Stimulated activated effector memory CD8-positive, alpha-beta T cell treated with anti-CD3 and anti-CD28 coated beads, Interleukin-12 subunit alpha, Interleukin-12 subunit beta, amount 100 ng/mL, for 72 hours (primary cell): ENCODE measurements at regions not wholly inside any gene's neighbourhood (a gene's known extent, or its start where the extent isn't known, plus 50 kb on each side); places are given as distances from the start of the nearest gene placed in this dataset.

Experiments
- ATAC-seq: fragments of 150-1000 bp; cut with Tn5 transposase; 2 replicates; pipeline ENCODE4 v1.10.0; 2021
- DNase-seq, 2 donors: peaks; one replicate each; pipeline ENCODE4 v3.0.0; 2021 to 2022; ENCODE audit warnings: low spot score in 2 of 2
- H3K27ac Mint-ChIP-seq: one replicate; pipeline ENCODE4 v1.8.0; 2022; ENCODE audit warnings: mild to moderate bottlenecking, mixed read lengths
- H3K36me3 Mint-ChIP-seq: one replicate; pipeline ENCODE4 v1.8.0; 2022; ENCODE audit warnings: mild to moderate bottlenecking, mixed read lengths
- H3K4me1 Mint-ChIP-seq: one replicate; pipeline ENCODE4 v1.8.0; 2022; ENCODE audit warnings: mixed read lengths
- H3K4me3 Mint-ChIP-seq: one replicate; pipeline ENCODE4 v1.8.0; 2022; ENCODE audit warnings: mild to moderate bottlenecking, mixed read lengths
- H3K9me3 Mint-ChIP-seq: one replicate; pipeline ENCODE4 v1.8.0; 2022; ENCODE audit warnings: mixed read lengths

DNA sequence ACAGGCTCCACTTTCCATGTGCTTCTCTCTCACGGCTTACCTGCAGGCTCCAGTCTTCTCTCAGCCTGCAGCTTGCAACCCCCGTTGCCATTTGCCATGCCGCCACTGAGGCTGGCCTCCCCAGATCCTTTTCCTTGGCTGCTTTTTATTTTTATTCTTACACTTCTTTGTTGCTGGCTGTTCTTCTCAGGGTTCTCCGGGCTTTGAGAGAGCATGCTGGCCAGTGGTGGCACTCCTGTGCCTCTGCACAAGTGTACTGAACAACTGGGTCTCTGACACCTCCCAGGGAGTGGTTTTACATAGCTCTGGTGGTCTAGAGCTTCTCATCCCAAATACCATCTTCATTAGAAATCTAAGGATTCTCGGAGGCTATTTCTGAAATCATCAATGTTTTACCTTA lies 241.7 kb upstream of the MTNR1B start:
- peaks cover 6% of the 10 kb centered on the region for H3K9me3 Mint-ChIP-seq
- DNase-seq (no peak), ATAC-seq (no peak)
- no peaks in the 10 kb centered on the region for H3K36me3 Mint-ChIP-seq
- H3K4me1 Mint-ChIP-seq = no peaks in the 10 kb centered on the region
- H3K4me3 Mint-ChIP-seq = no peak overlapping the region
- no peak overlapping the region for H3K27ac Mint-ChIP-seq

DNA sequence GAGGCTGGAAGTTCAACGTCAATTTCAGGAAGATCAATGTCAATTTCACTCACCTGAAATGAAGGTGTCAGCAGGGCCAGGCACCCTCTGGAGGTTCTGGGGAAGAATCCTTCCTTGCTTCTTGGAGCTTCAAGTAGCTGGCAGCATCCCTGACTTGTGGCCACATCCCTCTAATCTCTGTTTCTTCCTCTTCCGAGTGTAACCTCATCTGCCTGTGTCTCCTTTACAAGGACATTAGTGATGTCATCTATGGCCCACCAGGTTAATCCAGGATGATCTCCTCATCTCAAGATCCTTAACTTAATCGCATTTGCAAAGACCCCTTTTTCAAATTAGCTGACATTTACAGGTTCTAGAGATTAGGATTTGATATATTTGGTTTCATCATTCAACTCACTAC lies 240.8 kb upstream of the MTNR1B start:
- Mint-ChIP-seq H3K27ac (no peak overlapping the region), H3K9me3 (peaks cover 3% of the 10 kb centered on the region), H3K4me1 (no peaks in the 10 kb centered on the region), H3K4me3 (no peak overlapping the region), H3K36me3 (no peaks in the 10 kb centered on the region)
- ATAC-seq (no peak), DNase-seq (no peak)

DNA sequence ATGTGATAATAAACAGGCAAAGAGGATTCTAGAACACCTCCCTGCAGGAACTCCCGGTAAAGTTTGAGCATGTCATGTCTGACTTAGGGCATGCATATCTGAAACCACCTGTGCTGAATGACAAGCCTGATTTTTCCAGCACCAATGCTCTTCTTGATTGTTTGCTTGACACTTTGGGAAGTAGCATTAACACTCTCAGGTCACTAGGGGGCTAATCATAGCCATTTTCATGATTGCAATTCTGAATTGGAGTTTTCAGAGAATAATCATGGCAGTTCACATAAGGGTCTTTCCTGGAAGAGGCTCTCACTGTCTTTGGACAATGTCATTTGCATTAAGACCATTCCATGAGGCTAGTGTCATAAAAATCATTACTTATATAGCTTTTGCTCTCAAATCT lies 234.4 kb upstream of the MTNR1B start:
- H3K27ac Mint-ChIP-seq = no peak overlapping the region
- no peaks in the 10 kb centered on the region for H3K4me1 Mint-ChIP-seq
- DNase-seq (no peak), ATAC-seq (no peak)
- no peak overlapping the region for H3K4me3 Mint-ChIP-seq
- H3K9me3 Mint-ChIP-seq = peaks cover 7% of the 10 kb centered on the region
- H3K36me3 Mint-ChIP-seq = no peaks in the 10 kb centered on the region

DNA sequence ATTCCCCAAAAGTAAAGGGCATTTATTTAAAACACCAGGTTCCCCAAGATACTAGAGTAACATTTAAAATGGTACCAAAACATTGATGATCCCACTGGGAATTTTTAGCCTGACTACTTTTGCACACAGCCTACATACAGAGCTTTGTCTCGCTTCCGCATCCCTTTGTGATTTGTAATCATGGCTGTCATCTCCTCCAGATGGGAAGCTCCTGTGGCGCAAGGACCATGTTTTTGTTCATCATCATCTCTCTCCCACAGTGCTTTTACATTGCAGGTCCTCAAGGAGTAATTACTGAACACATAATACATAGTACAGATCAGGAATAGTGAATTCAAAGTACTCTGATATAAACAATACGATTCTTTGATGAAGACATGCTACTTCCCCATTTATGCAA lies 231.2 kb upstream of the MTNR1B start:
- Mint-ChIP-seq H3K9me3 (peaks cover 4% of the 10 kb centered on the region), H3K4me1 (no peaks in the 10 kb centered on the region), H3K4me3 (no peak overlapping the region), H3K27ac (no peak overlapping the region), H3K36me3 (no peaks in the 10 kb centered on the region)
- ATAC-seq (no peak), DNase-seq (no peak)

DNA sequence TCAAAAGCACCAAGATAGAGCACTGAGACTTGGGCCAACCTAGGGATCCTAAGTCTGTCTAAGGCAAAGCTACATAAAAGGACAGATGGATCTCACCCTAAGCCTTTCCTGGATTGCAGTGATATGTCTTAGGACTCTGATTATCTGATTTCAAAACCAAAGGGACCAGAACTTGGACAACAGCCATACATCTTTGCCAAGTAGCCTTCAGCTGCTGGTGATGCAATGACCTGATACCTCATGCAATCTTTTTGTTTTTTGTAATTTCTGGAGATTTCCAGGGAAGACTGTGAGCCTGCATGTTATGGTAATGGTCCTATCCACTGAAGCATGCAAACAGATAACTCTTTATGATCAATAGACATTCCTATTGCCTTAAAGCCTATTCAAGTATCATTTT lies 230.4 kb upstream of the MTNR1B start:
- ATAC-seq (no peak), DNase-seq (no peak)
- Mint-ChIP-seq H3K9me3 (peaks cover 4% of the 10 kb centered on the region), H3K4me1 (no peaks in the 10 kb centered on the region), H3K27ac (no peak overlapping the region), H3K36me3 (no peaks in the 10 kb centered on the region), H3K4me3 (no peak overlapping the region)

DNA sequence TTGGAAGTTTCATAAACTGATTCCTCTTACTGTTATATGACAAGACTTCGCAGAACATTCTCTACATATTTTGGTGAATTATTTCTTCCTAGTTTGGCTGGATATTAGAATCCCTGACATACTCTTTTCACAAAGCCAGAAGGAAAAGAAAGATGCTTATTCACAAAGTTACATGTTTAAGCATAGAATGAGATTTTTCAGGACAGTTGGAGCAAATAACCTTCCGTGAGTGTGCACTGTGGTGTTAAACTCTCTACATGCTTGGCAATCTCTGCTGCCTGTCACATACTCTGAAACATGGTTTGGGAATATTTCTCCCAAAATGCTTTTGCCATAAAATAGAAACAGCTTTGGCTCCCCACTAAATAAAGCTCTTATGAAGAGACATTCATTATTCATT lies 230.0 kb upstream of the MTNR1B start:
- Mint-ChIP-seq H3K4me3 (no peak overlapping the region), H3K4me1 (no peaks in the 10 kb centered on the region), H3K36me3 (no peaks in the 10 kb centered on the region), H3K9me3 (peaks cover 3% of the 10 kb centered on the region), H3K27ac (no peak overlapping the region)
- DNase-seq (no peak), ATAC-seq (no peak)

DNA sequence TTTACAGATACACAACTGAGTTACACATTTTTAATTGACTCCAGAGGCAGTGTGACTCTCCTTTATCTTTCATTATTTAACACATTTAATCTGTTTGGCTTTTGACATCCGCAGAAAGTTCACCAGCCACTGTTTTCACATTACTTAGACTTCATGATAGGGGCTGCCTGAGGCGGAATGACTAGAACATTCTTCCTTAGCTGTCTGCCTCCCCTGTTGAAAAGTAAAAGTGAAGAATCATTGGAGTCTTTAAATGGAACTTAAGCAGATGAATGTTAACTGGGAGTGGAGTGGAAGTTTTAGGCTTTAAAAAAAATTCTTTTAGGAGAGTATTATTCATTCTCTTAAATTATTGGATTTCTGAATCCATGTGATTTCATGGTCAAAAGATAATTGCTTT lies 229.2 kb upstream of the MTNR1B start:
- ATAC-seq (no peak), DNase-seq (no peak)
- Mint-ChIP-seq H3K36me3 (no peaks in the 10 kb centered on the region), H3K27ac (no peak overlapping the region), H3K4me3 (no peak overlapping the region), H3K4me1 (no peaks in the 10 kb centered on the region), H3K9me3 (peaks cover 3% of the 10 kb centered on the region)

DNA sequence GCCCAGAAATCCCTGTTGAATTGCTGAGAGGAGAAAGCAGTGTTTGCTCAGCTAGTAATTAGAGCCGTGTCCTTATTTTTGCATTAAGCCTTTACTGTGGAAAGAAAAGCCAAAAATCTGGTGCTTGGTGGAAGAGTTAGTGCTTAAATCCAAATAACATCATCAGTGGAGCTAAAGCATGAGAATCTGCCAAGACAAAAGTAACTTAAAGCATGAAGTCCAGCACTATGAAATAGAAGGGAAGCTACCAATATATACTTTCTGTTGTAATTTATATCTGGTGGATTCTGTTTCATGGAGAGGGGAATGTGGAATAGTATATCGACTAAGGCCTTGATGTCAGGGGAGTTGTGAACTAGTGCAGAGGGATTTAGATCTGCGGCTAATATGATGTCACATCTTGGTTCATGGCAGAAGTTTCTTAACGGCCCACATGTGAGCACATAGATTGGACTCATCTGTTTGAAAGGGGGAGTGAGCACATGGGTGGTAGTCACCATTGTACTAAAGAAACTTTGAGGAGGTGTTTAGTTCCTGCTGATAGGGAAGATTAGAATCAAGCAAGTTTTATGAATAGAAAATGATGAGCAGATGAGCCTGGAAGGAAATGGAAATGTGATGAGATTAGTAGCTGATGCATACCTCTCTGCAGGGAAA lies 224.4 kb upstream of the MTNR1B start:
- Mint-ChIP-seq H3K4me3 (no peak overlapping the region), H3K4me1 (no peaks in the 10 kb centered on the region), H3K27ac (no peak overlapping the region), H3K9me3 (peaks cover 6% of the 10 kb centered on the region), H3K36me3 (no peaks in the 10 kb centered on the region)
- no peak for DNase-seq
- no peak for ATAC-seq

DNA sequence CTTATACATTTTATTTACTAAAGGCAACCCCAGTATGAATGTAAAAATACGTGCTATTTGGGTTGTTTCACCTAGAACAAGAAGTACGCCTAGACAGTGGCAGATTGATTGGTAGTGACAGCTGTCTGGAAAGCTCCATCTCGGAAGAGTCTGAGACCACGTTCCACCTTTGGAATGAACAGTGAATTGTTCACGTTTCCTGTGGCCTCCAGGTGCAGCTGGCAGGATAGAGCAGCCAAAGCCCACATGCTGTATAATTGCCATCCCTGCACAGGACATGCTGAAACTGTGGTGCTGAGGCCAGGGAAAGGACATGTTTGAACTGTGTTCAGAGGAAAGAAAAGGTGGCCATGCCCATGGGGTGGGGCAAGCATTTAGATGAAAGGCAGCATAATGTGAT lies 218.7 kb upstream of the MTNR1B start:
- Mint-ChIP-seq H3K36me3 (no peaks in the 10 kb centered on the region), H3K9me3 (peaks cover 9% of the 10 kb centered on the region), H3K4me3 (no peak overlapping the region), H3K4me1 (no peaks in the 10 kb centered on the region), H3K27ac (no peak overlapping the region)
- no peak for ATAC-seq
- DNase-seq = no peak

DNA sequence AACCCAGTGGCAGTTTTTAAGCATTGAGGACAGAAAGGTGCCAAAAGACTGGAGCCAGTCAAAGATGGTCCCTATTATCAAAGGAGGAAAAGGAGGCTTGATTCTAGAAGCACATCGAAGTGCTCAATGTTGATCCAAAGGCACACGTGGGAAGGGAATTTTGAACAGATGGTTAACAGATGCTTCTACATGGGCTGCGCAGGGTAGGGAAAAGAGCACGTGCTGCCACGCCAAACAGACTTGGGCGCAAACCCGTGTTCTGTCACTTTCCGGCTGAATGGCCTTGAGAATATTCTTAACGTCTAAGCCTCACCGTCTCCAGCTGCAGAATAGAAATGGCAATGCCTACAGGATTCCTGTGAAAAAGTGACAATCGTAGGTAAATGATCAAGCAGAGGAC lies 217.9 kb upstream of the MTNR1B start:
- H3K4me3 Mint-ChIP-seq = no peak overlapping the region
- ATAC-seq = no peak

DNA sequence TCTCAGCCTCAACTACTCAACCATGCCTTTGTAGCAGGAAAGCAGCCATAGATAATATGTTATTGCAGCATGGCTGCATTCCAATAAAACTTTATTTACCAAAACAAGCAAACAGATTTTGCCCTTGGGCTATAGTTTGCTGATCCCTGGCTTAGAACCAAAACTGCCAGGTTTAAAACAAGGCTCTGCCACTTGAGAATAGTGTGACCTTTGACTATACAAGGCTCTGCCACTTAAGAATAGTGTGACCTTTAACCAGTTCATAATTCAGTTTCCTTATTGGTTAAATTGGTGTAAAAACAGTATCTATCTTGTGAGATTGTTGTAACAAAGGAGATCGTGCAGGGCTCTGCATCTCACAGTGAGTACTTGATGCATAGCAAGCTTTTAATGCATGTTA lies 217.3 kb upstream of the MTNR1B start:
- H3K4me1 Mint-ChIP-seq = no peaks in the 10 kb centered on the region
- ATAC-seq = no peak

More for the DNA sequence above, 217.9 kb upstream of the MTNR1B start:
- H3K9me3 Mint-ChIP-seq = peaks cover 9% of the 10 kb centered on the region
- H3K27ac Mint-ChIP-seq = no peak overlapping the region
- H3K36me3 Mint-ChIP-seq = no peaks in the 10 kb centered on the region
- no peaks in the 10 kb centered on the region for H3K4me1 Mint-ChIP-seq
- no peak for DNase-seq

DNA sequence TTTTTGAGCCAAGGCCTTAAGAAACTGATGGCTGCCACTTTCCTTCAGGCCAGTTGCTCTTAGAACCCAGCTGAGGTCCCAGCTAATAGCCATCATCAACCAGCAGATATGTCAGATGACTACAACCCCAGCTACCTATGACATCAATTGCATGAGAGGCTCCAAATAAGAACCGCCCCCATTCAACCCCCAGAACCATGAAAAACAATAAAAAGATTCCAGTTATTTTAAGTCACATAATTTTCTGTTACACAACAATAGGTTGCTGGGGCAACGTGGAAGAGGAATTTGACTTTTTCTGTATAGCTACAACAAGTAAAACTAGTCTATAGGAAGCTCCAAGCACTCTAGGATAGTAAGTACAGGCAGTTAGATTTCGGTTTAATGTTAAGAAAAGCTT lies 216.3 kb upstream of the MTNR1B start:
- no peak overlapping the region for H3K4me3 Mint-ChIP-seq
- DNase-seq = no peak
- H3K27ac Mint-ChIP-seq = no peak overlapping the region
- no peak for ATAC-seq
- H3K9me3 Mint-ChIP-seq = peaks cover 9% of the 10 kb centered on the region
- no peaks in the 10 kb centered on the region for H3K36me3 Mint-ChIP-seq
- H3K4me1 Mint-ChIP-seq = no peaks in the 10 kb centered on the region

More for the DNA sequence above, 217.3 kb upstream of the MTNR1B start:
- no peaks in the 10 kb centered on the region for H3K36me3 Mint-ChIP-seq
- no peak for DNase-seq
- H3K9me3 Mint-ChIP-seq = peaks cover 9% of the 10 kb centered on the region
- no peak overlapping the region for H3K27ac Mint-ChIP-seq
- no peak overlapping the region for H3K4me3 Mint-ChIP-seq

DNA sequence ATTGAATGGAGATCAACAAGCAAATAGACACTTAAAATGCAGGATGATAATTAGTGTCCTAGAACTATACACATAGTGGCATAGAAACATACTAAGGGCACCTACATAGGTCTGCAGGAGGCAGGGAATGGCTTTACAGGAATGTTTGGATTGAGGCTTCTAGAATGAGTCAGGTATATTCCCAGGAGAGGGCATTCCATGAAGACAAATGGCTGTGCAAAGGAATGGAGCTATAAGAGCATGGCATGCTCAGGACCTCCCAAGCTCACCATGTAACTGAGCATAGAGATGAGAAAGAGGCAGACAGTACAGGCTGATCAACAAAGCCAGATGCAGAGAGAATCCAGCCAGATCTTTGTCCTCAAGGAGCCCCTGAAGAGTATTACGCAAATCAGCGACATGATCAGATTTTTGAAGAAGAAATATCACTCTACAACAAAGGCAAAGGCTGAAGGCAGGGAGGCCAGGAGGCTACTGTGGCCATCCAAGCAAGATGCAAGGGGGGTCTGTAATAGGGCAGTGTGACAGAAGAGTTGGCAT lies 211.1 kb upstream of the MTNR1B start:
- no peak overlapping the region for H3K4me3 Mint-ChIP-seq

DNA sequence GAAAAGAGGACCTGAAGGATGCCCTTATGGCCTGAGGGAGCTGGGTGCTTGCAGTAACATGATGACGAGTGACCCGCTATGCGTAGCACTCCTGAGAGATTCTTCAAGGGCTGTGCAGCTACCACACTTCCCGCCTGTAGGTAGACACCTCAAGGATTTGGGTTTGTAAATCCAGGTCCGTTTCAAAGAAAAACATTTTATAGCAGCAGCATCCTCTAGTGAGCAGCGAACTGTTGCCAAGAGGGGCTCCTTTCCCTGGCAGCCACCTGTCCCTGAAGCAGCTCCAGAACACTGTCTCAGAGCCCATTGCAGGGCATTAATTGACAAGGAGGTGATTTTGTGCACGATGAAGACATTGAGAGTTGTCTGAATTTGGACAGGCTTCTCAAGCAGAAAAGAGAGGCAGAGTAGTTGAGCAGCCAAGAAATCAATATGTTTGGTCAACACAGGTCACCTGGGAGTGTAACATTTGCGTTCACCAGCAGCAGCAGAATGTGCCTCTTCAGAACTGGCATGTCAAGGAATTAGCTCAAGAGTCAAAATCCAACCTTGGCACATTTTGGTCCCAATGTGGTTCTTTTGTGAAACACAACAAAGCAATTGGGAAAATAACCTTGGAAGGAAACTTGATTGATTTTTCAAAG lies 209.8 kb upstream of the MTNR1B start:
- Mint-ChIP-seq H3K4me3 (no peak overlapping the region), H3K36me3 (no peaks in the 10 kb centered on the region), H3K9me3 (peaks cover 8% of the 10 kb centered on the region), H3K4me1 (no peaks in the 10 kb centered on the region), H3K27ac (no peak overlapping the region)
- no peak for DNase-seq
- ATAC-seq = no peak

More for the DNA sequence above, 211.1 kb upstream of the MTNR1B start:
- H3K9me3 Mint-ChIP-seq = peaks cover 10% of the 10 kb centered on the region
- no peaks in the 10 kb centered on the region for H3K36me3 Mint-ChIP-seq
- no peaks in the 10 kb centered on the region for H3K4me1 Mint-ChIP-seq
- H3K27ac Mint-ChIP-seq = no peak overlapping the region
- DNase-seq = no peak
- no peak for ATAC-seq

DNA sequence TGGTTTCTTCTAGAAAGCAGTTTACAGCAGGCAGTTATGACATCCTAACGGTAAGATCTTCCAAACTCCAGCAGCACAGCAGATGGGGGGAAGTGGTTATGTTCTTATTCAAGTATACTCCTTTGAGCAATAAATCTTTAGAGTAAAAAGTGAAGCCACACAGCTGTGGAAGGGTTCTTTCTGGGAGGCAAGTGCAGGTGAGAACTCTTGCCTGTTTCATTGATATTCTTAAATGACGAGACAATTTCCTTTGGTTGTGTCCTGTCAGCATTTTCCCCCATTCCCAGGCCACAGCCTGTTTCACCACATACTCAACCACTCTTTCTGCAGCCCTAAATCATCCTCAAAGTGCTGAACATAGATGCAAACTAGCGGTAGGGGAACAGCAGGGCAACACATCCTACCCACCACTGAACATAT lies 207.3 kb upstream of the MTNR1B start:
- H3K27ac Mint-ChIP-seq = no peak overlapping the region
- no peak for ATAC-seq
- no peaks in the 10 kb centered on the region for H3K36me3 Mint-ChIP-seq
- peaks cover 5% of the 10 kb centered on the region for H3K9me3 Mint-ChIP-seq
- H3K4me3 Mint-ChIP-seq = no peak overlapping the region
- no peak for DNase-seq
- no peaks in the 10 kb centered on the region for H3K4me1 Mint-ChIP-seq

DNA sequence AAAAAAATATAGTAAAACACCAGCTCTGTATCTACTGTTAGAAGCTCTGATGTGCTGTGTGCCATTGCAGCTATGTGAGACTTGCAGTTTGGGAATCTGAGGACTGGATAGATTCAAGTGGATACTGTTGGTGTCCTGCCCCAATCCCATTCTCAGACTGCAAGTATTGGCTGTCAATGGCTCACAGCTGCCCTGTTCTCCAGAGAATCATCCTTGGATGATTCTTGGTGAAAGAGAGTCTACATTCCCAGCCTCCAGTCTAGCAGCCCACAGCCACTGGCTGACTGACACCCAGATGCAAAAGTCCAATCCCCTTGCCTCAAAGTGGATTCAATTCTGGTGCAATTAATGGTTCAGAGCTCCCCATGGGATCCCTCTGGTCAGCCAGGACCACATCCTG lies 206.1 kb upstream of the MTNR1B start:
- H3K4me1 Mint-ChIP-seq = no peaks in the 10 kb centered on the region
- H3K9me3 Mint-ChIP-seq = peaks cover 5% of the 10 kb centered on the region
- ATAC-seq (no peak), DNase-seq (no peak)
- no peak overlapping the region for H3K27ac Mint-ChIP-seq
- H3K4me3 Mint-ChIP-seq = no peak overlapping the region
- no peaks in the 10 kb centered on the region for H3K36me3 Mint-ChIP-seq
